ENCODE measurements at regions not wholly inside any gene's neighbourhood (a gene's known extent, or its start where the extent isn't known, plus 50 kb on each side); places are given as distances from the start of the nearest gene placed in this dataset.

- DNase-seq: no peak
- Mint-ChIP-seq H3K4me3 (no peak overlapping the region), H3K27ac (no peak overlapping the region), H3K9me3 (peaks cover 6% of the 10 kb centered on the region), H3K27me3 (no peaks in the 10 kb centered on the region), H3K36me3 (ENCODE audit: low read depth) (no peaks in the 10 kb centered on the region), H3K4me1 (no peaks in the 10 kb centered on the region)
- intact Hi-C loops (cut with micrococcal nuclease): no loop called here
Observed at GRCh38 chr20:22652681-22653588, 68.6 kb upstream of the FOXA2 start.

DNA sequence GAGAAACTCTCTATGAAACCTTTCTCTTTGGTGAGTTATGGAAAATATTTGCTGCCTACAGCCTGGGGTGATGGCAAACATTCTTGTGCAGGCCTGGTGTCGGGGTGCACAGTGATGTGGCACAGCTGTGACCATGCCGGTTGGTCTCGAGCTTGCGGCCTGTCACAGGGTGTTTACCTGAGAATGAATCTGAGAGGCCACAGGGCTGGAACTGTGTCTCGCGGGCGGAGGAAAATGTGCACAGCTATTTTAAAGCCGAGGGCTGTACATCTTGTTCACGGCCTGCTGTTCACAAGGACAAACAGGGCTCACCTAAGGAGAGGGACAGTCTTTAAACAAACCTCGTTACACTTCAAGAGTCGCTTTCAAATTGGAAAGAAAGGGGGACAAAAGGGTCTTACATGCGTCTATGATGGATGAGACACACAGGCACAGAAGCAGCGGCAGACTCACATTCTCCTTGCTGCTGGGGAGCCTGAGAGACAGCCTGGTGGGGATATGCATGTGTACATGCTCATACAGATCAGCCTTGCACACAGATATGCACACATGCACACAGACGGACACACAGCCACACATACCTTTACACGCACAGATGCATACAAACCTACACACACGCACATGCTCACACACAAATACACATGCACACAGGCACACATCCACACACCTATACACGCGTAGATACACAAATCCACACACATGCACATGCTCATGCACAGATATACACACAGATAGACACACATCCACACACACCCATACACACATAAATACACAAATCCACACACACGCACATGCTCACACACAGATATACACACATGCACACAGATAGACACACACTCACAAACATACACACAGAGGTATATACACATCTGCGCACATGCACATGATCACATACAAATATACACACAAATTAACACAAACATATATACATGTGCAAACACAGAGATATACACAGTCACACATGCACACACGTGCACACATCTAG lies 69.6 kb upstream of the FOXA2 start:
- no peak for DNase-seq
- intact Hi-C loops (cut with micrococcal nuclease): no loop called here
- H3K27ac Mint-ChIP-seq: no peak overlapping the region
- H3K9me3 Mint-ChIP-seq: peaks cover 3% of the 10 kb centered on the region
- no peaks in the 10 kb centered on the region for H3K4me1 Mint-ChIP-seq
- H3K4me3 Mint-ChIP-seq: no peak overlapping the region
- H3K36me3 Mint-ChIP-seq (ENCODE audit: low read depth): no peaks in the 10 kb centered on the region
- no peaks in the 10 kb centered on the region for H3K27me3 Mint-ChIP-seq

- H3K4me1 Mint-ChIP-seq: no peaks in the 10 kb centered on the region
- no peaks in the 10 kb centered on the region for H3K9me3 Mint-ChIP-seq
- no peak overlapping the region for H3K27ac Mint-ChIP-seq
- no peak overlapping the region for H3K4me3 Mint-ChIP-seq
- intact Hi-C loops (cut with micrococcal nuclease): no loop called here
- no peaks in the 10 kb centered on the region for H3K36me3 Mint-ChIP-seq (ENCODE audit: low read depth)
- H3K27me3 Mint-ChIP-seq: no peaks in the 10 kb centered on the region
- no peak for DNase-seq
Observed at GRCh38 chr20:22663528-22664025, 79.2 kb upstream of the FOXA2 start.

- no peaks in the 10 kb centered on the region for H3K9me3 Mint-ChIP-seq
- no peak overlapping the region for H3K4me3 Mint-ChIP-seq
- intact Hi-C loops (cut with micrococcal nuclease): no loop called here
- H3K36me3 Mint-ChIP-seq (ENCODE audit: low read depth): no peaks in the 10 kb centered on the region
- H3K27me3 Mint-ChIP-seq: no peaks in the 10 kb centered on the region
- H3K27ac Mint-ChIP-seq: no peak overlapping the region
- DNase-seq: no peak
- no peaks in the 10 kb centered on the region for H3K4me1 Mint-ChIP-seq
Observed at GRCh38 chr20:22667198-22667597, 82.8 kb upstream of the FOXA2 start.

GRCh38 chr20:22672191-22672590 lies 87.8 kb upstream of the FOXA2 start:
- Mint-ChIP-seq H3K4me3 (no peak overlapping the region), H3K27me3 (no peaks in the 10 kb centered on the region), H3K27ac (no peak overlapping the region), H3K36me3 (ENCODE audit: low read depth) (no peaks in the 10 kb centered on the region), H3K4me1 (no peaks in the 10 kb centered on the region), H3K9me3 (no peaks in the 10 kb centered on the region)
- no peak for DNase-seq
- intact Hi-C loops (cut with micrococcal nuclease): no loop called here

- H3K27ac Mint-ChIP-seq: no peak overlapping the region
- no peaks in the 10 kb centered on the region for H3K27me3 Mint-ChIP-seq
- no peaks in the 10 kb centered on the region for H3K4me1 Mint-ChIP-seq
- intact Hi-C loops (cut with micrococcal nuclease): no loop called here
- DNase-seq: no peak
- H3K4me3 Mint-ChIP-seq: no peak overlapping the region
- no peaks in the 10 kb centered on the region for H3K36me3 Mint-ChIP-seq (ENCODE audit: low read depth)
- H3K9me3 Mint-ChIP-seq: no peaks in the 10 kb centered on the region
Observed at GRCh38 chr20:22673467-22673866, 89.1 kb upstream of the FOXA2 start.

DNA sequence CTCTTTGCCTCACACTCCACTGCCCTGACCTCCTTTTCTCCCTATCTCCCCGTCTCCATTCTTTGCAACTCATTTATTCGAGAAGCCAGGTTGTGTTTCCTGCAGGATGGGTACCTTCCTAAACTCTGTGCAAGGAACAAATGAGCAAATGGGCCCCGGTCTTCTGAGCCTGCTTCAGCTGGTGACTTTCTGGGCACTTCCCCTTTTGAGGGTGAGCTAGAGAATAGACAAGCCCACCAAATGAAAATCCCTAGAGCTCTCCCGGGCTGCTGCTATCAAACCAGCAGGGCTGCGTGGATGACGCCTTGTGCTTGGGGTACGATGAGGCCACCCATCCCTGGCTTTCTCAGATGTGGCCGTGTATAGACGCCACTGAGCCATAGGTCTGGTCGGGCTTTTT lies 91.0 kb upstream of the FOXA2 start:
- Mint-ChIP-seq H3K36me3 (ENCODE audit: low read depth) (no peaks in the 10 kb centered on the region), H3K4me1 (no peaks in the 10 kb centered on the region), H3K9me3 (no peaks in the 10 kb centered on the region), H3K27me3 (no peaks in the 10 kb centered on the region), H3K27ac (no peak overlapping the region), H3K4me3 (no peak overlapping the region)
- no peak for DNase-seq
- intact Hi-C loops (cut with micrococcal nuclease): no loop called here

- no peak overlapping the region for H3K4me3 Mint-ChIP-seq
- no peak for DNase-seq
- intact Hi-C loops (cut with micrococcal nuclease): no loop called here
- H3K9me3 Mint-ChIP-seq: no peaks in the 10 kb centered on the region
- H3K27me3 Mint-ChIP-seq: no peaks in the 10 kb centered on the region
- H3K27ac Mint-ChIP-seq: no peak overlapping the region
- H3K36me3 Mint-ChIP-seq (ENCODE audit: low read depth): no peaks in the 10 kb centered on the region
- H3K4me1 Mint-ChIP-seq: no peaks in the 10 kb centered on the region
Observed at GRCh38 chr20:22678678-22679077, 94.3 kb upstream of the FOXA2 start.

DNA sequence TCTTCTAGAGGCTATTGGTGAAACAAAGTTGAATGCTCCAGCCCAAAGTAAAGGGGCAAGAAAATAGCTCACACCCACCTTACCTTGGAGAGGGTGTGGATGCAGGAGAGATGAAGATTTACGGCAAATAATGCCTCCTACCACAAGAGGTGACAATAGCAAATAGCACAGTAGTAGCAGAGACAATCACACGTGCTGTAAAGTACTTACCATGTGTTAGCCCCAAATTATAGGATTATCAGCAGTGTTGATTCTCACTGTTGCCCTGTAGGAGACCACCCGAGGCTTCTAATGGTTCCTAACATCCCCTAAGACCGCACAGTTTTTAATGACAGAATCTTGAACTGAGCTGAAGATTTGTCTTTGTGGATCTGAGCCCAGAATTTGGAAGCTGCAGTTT lies 94.8 kb upstream of the FOXA2 start:
- intact Hi-C loops (cut with micrococcal nuclease): no loop called here
- Mint-ChIP-seq H3K27ac (no peak overlapping the region), H3K4me1 (no peaks in the 10 kb centered on the region)

GRCh38 chr20:22680031-22680740 lies 95.8 kb upstream of the FOXA2 start:
- no peak for DNase-seq
- Mint-ChIP-seq H3K27ac (no peak overlapping the region), H3K36me3 (ENCODE audit: low read depth) (no peaks in the 10 kb centered on the region), H3K9me3 (no peaks in the 10 kb centered on the region), H3K4me1 (peaks cover 2% of the 10 kb centered on the region), H3K27me3 (no peaks in the 10 kb centered on the region), H3K4me3 (no peak overlapping the region)
- intact Hi-C loops (cut with micrococcal nuclease): no loop called here

More for the DNA sequence above, 94.8 kb upstream of the FOXA2 start:
- H3K36me3 Mint-ChIP-seq (ENCODE audit: low read depth): no peaks in the 10 kb centered on the region
- H3K27me3 Mint-ChIP-seq: no peaks in the 10 kb centered on the region
- no peak overlapping the region for H3K4me3 Mint-ChIP-seq
- H3K9me3 Mint-ChIP-seq: no peaks in the 10 kb centered on the region
- DNase-seq: no peak

- H3K27me3 Mint-ChIP-seq: no peaks in the 10 kb centered on the region
- no peak overlapping the region for H3K27ac Mint-ChIP-seq
- H3K36me3 Mint-ChIP-seq (ENCODE audit: low read depth): no peaks in the 10 kb centered on the region
- no peak overlapping the region for H3K4me3 Mint-ChIP-seq
- H3K9me3 Mint-ChIP-seq: no peaks in the 10 kb centered on the region
- peaks cover 2% of the 10 kb centered on the region for H3K4me1 Mint-ChIP-seq
- intact Hi-C loops (cut with micrococcal nuclease): no loop called here
- DNase-seq: no peak
Observed at GRCh38 chr20:22681591-22682248, 97.3 kb upstream of the FOXA2 start.

DNA sequence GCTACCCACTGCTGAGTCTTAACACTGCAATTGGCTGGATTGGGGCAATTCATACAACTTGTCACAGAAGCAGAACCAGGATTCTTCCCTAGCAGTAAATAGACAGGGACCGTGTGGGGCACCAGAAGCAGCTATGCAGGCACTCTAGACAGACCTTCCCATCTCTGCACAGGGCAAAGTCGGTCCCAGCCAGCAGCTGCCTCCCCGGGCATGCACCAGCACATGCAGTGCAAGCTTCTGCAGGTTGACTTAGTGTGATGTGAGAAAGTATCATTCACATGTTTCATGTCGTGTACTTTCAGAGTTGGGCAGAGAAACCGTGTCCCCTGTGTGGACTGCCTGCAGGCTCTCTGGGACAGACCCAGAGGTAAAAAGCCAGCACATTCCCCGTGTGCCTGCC lies 98.0 kb upstream of the FOXA2 start:
- intact Hi-C loops (cut with micrococcal nuclease): no loop called here
- H3K9me3 Mint-ChIP-seq: no peaks in the 10 kb centered on the region
- peaks cover 2% of the 10 kb centered on the region for H3K4me1 Mint-ChIP-seq
- H3K36me3 Mint-ChIP-seq (ENCODE audit: low read depth): no peaks in the 10 kb centered on the region
- no peaks in the 10 kb centered on the region for H3K27me3 Mint-ChIP-seq
- no peak for DNase-seq
- no peak overlapping the region for H3K27ac Mint-ChIP-seq
- no peak overlapping the region for H3K4me3 Mint-ChIP-seq

- intact Hi-C loops (cut with micrococcal nuclease): no loop called here
- no peaks in the 10 kb centered on the region for H3K27me3 Mint-ChIP-seq
- no peak overlapping the region for H3K4me3 Mint-ChIP-seq
Observed at GRCh38 chr20:22684072-22684762, 99.8 kb upstream of the FOXA2 start.

More at GRCh38 chr20:22684072-22684762, 99.8 kb upstream of the FOXA2 start:
- Mint-ChIP-seq H3K9me3 (no peaks in the 10 kb centered on the region), H3K4me1 (peaks cover 2% of the 10 kb centered on the region), H3K27ac (no peak overlapping the region), H3K36me3 (ENCODE audit: low read depth) (no peaks in the 10 kb centered on the region)
- peak; percentile 78 for DNase-seq

All from activated CD4-positive, alpha-beta T cell treated with anti-CD3 and anti-CD28 coated beads, Interleukin-2, amount 10 ng/mL, durations not matched to agents 24 days and 14 days (primary cell).